HT-29 (cell line): ENCODE measurements at regions not wholly inside any gene's neighbourhood (a gene's known extent, or its start where the extent isn't known, plus 50 kb on each side); places are given as distances from the start of the nearest gene placed in this dataset.
A peak's percentile ranks its signal among the peaks of the same experiment; 100 is the strongest.

Experiments
- DNase-seq: peaks from one replicate; pipeline ENCODE4 v3.0.0-alpha.2; 2015; ENCODE audit warnings: low spot score

GRCh38 chr20:42020316-42020715 is 402.1 kb upstream of the CHD6 start:
- no peak for DNase-seq

- peak; percentile 48 for DNase-seq
These were observed 400.8 kb upstream of the CHD6 start for GRCh38 chr20:42018979-42019378.

DNA sequence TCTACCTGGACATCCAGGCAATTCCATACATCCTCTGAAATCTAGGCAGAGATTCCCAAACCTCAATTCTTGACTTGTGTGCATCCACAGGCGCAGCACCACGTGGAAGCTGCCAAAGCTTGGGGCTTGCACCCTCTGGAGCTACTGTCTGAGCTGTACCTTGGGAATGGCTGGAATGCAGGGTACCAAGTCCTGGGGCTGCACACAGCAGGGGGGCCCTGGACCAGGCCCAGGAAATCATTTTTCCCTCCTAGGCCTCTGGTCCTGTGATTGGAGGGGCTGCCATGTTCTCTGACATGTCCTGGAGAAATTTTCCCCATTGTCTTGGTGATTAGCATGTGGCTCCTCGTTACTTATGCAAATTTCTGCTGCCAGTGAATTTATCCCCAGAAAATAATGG is 391.9 kb upstream of the CHD6 start:
- no peak for DNase-seq

- DNase-seq = no peak
These were observed 389.1 kb upstream of the CHD6 start for GRCh38 chr20:42007251-42007650.

DNA sequence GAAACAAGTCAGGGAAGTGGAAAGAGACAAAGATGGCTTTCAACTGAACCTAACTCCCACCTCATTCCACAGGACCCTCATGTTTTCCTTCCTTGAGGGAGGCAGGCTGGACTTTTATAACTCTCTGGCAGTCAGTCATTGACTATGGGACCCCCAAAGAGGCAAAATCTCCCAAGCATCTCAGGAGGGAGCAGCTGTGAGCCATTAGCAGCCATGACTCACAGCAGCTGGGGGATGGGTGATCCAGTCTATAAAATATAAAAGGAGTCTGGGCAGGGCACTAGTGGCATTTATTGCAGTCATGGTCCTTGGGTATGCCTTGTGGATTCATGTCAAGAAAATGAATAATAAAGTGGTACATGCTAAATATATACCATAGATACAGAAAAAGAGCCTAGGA is 387.0 kb upstream of the CHD6 start:
- no peak for DNase-seq

- DNase-seq = no peak
These were observed 385.2 kb upstream of the CHD6 start for GRCh38 chr20:42003380-42003779.

DNA sequence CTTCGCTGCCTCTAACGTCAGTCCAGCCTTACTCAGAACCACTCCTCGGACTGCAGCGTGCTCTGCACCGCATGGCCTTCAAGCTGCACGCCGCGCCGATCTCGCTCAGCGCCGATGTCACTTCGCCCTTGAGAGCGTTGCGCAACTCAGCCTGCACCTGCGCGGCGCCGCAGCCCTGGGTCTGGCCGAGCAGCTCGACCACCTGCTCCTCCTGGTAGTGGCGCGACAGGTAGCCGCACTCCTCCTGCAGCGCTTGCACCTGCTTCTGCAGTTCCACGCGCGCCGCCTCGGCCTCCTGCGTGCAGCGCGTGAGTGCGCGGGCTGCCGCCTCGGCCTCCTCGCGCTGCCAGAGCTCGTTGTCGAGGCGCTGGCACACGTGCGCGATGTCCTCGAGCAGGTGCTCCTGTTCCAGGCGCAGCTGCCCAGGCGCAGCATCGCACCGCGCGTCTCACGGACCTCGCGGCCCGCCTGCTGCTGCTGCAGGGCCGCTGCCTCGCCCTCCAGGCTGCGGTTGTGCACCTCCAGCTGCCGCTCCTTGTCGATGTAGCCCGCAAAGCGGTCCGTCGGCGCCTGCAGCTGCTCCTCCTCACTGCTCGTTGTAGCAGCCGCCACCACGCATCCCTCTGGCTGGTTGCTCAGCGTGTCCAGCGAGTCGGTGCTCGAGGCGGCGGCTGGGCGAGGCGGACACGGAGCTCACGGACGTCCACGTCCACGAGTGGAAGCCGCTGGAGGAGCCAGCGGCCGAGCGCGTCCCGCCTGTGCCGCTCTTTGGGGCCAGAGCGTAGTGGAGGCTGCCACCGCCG is 380.6 kb upstream of the CHD6 start:
- DNase-seq = no peak

DNA sequence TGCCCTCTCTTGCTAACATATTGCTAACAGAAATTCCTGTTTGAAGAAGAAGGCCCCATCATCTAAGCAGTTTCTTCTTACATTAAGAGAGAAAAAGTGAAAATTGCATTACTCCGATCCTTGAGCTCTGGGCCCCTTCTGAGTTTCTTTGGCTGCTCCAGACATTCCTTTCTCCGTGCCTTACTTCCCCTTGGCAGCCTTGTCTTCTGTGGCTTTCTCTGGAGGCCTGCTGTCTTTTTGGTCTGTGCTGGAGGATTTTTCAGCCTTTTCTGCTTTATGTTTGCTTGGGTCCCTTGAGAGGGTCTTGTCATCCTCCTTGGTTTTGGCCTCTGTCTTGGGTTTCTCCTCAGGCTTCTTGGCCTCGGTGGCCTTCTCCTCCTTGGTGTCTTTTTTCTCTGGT is 378.8 kb upstream of the CHD6 start:
- no peak for DNase-seq

- DNase-seq = no peak
These were observed 374.3 kb upstream of the CHD6 start for GRCh38 chr20:41992481-41992880.

DNA sequence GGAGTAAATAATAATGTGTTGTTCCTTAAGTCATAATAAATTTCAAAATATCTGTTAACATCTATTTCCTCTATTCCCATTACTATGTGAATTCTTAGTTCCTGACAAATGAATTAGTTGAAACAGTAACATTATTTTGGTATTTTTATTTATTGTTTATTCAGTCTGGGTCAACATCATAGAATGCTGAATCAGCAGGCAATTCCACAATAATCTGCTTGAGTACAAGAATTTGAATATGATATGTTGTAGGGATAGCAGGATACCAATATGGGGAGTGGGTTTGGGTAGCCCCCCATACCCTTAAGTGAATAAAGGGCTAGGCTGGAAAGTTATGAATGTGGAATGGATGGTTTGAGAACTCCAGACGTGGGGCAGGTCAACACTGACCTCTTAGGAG is 373.2 kb upstream of the CHD6 start:
- no peak for DNase-seq

DNA sequence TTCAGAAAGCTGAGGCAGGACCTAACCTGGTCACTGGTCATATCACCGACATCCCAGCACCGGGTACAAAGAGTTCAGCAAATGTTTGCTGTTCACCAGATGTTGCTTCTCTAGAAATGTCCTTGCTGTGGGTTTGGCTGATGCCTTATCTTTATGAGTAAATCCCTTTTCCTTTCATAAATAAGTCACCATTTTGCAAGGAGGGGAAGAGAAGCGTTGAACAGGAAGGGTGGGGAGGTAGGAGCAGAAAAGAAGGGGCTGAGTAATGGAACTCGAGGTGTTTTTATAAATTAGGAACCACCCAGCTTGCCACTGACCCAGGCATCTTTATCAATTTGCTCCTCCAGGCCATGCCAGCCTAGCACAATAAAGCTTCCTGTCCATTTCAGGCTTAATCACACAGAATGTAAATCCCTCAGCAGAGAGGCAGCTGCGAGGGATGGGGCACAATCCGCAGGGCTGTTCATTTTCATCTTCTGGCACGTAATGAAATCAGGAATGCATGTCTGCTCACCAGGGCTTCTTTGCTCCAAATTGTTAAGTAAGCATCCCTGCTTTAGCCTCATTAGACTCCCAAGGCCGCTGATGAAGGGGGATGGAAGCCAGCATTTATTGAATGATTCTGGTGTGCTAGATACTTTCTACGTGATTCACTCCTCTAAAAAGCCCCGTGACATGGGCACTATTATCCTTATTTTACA is 371.9 kb upstream of the CHD6 start:
- DNase-seq = no peak

DNA sequence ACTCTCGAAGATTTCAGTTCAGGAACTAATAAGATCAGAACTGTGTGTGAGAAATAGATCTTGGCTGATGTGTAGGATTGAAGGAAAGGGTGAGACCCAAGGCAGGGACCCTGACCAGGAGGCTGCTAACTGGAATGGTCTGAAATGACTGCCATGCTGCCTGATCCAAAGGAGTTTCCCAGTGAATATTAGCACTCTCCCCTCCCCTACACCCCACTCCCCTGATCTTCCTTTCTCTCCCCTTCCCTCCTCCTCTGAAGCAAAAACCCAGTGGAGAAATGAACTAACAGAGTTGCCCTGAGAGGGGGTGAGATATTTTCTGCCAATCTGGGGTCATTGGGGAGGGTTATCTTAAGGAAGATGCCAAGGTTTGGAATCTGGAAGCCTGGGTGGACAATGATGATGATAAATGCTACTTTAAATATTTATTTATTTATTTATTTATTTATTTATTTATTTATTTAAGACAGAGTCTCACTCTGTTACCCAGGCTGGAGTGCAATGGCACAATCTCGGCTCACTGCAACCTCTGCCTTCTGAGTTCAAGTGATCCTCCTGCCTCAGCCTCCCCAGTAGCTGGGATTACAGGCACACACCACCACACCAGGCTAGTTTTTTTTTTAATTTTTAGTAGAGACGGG is 371.0 kb upstream of the CHD6 start:
- DNase-seq = no peak

DNA sequence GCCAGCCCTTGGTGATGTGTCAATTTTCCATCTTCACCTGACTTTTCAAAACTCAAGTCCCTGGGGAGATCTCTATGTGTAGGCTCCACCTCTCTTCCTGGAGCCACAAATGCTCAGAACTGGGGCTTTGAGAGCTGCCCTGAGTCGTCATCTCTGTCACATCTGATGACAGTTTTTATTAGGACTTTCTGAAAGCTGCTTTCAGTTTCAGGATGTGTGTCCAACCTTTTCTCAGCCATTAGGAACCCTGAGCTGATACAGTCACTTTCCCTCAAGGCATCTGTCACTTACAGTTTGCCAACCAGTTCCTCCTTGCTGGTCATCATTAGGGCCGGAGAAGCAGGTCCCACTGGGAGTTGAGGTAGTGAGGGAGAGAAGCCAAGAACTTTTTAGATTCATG is 365.9 kb upstream of the CHD6 start:
- DNase-seq = no peak

GRCh38 chr20:41983159-41983558 is 365.0 kb upstream of the CHD6 start:
- no peak for DNase-seq

GRCh38 chr20:41981746-41982145 is 363.6 kb upstream of the CHD6 start:
- DNase-seq = no peak

- DNase-seq = no peak
These were observed 360.7 kb upstream of the CHD6 start for GRCh38 chr20:41978875-41979274.

DNA sequence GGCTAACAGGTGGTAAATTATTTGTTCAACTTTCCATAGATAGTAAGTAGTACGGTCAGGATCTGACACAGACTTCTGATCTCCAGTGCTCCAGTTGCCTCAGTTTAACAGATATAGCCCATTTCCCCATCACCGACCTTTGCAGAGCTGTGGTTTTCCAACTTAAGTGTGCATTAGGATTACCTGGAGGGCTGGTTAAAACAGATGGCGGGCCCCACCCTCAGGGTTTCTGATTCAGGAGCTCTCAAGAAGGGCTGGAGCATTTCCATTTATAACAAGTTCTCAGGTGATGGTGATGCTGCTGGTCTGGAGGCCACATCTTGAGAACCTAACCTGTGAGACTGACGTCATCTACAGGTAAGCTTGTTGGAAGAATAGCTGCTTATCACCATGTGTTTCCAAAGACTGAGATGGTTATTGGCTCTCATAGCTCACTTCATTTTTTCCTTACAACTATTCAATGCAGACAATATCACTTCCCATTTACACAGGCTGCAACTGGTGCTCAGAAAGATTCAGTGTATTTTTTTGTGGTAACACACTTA is 360.1 kb upstream of the CHD6 start:
- DNase-seq = no peak

GRCh38 chr20:41969656-41970055 is 351.5 kb upstream of the CHD6 start:
- no peak for DNase-seq

- DNase-seq = no peak
These were observed 342.0 kb upstream of the CHD6 start for GRCh38 chr20:41960166-41960565.

DNA sequence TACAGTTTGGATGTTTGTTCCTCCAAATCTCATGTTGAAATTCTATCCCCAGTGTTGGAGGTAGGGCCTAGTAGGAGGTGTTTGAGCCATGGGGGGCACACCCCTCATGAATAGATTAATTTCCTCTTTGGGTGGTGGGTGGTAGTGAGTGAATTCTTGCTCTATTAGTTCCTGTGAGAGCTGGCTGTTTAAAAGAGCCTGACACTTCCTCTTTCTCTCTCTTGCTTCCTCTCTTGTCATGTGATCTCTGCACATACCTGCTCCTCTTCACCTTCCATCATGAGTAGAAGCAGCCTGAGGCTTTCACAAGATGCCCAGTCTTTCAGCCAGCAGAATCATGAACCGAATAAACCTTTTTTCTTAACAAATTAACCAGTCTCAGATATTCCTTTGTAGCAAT is 340.2 kb upstream of the CHD6 start:
- DNase-seq = no peak

GRCh38 chr20:41956338-41957074 is 338.3 kb upstream of the CHD6 start:
- peak; percentile 53 for DNase-seq

- no peak for DNase-seq
These were observed 334.0 kb upstream of the CHD6 start for GRCh38 chr20:41952166-41952565.
